NCI-H1694 (cell line): ENCODE measurements at regions not wholly inside any gene's neighbourhood (a gene's known extent, or its start where the extent isn't known, plus 50 kb on each side); places are given as distances from the start of the nearest gene placed in this dataset.

ENCODE experiments used
- DNase-seq: peaks from one replicate; lab custom pipeline; 2025; lab: John Stamatoyannopoulos, UW

- no peak for DNase-seq
These were observed 339.8 kb downstream of the PRDM2 start for GRCh38 chr1:14039582-14040430.

- DNase-seq = no peak
These were observed 350.0 kb downstream of the PRDM2 start for GRCh38 chr1:14049965-14050364.

- no peak for DNase-seq
These were observed 355.6 kb downstream of the PRDM2 start for GRCh38 chr1:14055442-14056223.

GRCh38 chr1:14057640-14058039 is 357.7 kb downstream of the PRDM2 start:
- no peak for DNase-seq

DNA sequence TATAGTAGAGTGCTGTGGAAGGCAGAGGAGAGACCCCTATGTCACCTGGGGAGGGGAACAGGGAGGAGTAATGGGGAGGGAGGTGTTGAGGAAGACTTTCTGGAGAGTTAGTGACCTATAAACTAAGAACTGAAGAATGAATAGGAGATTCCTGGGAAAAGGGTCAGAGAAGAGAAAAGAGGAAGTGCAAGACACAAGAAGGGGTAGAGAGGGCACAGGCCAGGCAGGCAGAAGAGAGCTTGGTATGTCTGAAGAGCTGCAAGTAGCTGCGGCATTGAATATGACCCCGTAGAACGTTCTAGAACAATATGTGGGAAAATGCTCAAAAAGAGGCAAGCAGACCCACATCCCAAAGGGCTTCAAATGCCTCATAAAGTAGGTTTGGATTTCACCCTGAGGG is 361.2 kb downstream of the PRDM2 start:
- DNase-seq = no peak

- no peak for DNase-seq
These were observed 361.7 kb downstream of the PRDM2 start for GRCh38 chr1:14061722-14062121.

DNA sequence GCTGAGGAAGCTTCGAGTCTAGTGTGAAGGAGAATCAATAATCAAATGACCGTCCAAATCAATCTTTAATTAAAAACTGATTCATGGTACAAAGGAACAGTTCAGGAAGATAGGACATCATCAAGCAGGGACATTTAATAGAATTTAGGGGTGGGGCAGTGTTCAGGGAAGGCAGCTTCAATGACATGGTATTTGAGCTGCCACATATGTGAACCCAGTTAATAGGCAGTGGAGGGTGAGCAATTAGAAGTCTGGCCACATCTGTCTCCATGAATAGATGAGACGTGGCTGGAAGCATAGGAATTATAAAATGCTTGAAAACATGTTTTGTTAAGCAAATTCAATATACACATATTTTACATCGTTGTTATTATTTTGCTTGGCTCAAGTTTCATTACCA is 362.7 kb downstream of the PRDM2 start:
- DNase-seq = no peak

DNA sequence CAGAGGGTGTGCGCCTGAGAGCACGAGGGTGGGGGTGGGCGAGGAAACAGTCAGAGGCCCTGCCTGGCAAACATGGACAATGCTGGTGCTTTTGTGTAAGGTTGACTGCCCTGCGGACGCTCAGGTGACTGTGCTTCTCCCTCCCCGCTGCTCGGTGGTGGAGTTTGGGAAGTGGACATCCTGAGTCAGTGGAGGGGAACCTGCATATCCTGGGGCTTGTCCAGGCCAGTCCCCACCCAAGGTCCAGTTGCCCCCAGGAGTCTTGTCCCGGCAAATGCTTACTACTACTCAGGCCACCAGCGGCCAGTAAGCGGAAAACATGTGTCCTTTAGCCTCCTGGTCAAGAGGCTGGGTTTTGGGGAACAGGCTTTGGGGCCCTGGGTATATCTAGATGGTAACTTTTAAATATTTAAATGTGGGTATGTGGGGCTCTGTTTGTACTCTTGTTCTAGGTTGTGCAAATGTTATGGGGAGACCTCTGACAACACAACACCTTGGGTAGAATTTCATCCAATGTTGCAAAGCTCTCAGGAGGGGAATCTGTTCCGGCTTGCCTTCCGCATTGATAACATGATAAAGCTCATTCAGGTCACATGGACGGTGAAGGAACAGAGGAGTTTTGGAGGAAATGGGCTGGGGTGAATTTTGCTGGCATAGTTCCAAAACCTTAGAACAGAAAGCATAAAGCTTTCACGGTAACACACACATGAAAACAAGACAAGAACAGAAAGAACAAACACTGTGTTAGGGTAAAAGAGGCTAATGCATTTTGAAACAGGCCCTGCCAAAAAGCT is 364.9 kb downstream of the PRDM2 start:
- DNase-seq = no peak

DNA sequence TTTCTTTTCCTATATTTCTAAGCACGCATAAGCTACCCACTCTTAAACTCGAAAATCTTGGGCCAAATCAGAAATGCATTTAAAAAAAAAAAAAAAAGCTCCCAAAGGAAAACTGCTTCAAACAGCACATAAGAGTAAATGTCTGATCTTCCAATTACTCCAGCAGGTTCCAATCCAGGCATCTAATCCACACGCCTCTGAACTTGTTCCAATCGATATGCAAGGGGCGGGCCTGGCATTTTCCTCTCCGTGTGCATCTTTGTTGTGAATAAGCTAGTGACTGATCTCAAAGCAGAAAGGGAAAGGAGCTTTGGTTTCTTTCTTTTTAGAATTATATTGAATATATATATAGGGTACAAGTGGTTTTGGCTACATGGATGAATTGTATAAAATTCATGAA is 365.5 kb downstream of the PRDM2 start:
- no peak for DNase-seq

DNA sequence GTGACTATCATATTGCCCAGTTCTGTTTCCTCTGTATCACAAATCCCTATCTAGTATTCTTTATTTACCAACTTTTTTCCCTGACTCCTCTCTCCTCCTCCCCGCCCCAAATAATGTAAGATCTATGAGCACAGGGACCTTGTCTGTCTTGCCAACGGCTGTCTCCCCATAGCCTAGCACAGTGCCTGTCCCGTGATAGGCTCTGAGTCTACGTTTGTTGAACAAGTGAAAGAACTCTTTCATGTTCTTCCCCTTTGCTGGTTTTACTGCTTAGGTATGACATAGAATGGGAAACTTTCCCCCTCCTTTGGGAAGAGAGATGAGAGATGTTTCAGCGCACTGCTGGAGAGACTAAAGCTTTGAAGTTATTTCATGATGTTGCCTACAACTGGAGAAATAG is 367.0 kb downstream of the PRDM2 start:
- DNase-seq = no peak

- no peak for DNase-seq
These were observed 367.7 kb downstream of the PRDM2 start for GRCh38 chr1:14067711-14068110.

DNA sequence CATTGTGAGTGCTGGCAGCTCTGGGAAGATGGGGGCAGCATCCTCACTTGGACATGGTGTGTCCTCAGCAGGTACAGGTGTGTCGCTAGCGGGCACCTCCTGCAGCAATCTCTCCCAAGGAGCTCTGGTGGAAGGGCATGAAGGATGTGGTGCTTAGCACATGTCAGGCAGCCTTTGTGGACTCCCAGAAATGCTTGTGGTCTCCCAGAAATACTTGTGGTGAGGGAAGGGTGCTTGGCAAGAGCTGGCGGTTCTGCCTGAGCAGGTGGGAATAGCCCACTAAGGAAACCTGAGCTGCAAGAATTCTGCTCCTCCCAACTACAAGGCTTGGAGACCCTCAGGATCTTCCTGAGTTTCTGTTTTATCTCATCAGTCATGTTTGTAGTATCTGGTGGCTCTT is 371.6 kb downstream of the PRDM2 start:
- no peak for DNase-seq

- no peak for DNase-seq
These were observed 380.7 kb downstream of the PRDM2 start for GRCh38 chr1:14080653-14081052.

GRCh38 chr1:14082331-14082730 is 382.3 kb downstream of the PRDM2 start:
- no peak for DNase-seq

DNA sequence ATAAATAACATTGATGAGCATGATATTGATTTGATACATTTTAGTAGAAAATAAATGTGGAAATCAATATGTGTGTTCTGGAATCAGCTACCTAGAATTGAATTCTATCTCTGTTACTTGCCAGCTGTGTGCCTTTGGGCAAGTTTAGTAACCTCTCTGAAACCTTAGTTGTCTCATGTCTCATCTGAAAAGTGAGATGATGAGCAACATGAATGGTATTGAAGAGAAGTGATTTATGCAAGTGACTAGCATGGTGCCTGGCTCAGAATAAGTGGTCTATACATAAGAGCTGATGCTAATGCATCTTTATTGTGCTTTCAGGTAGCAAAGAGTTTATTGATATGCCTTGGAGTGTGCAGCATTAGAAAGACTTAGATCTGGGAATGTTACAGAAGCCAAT is 383.3 kb downstream of the PRDM2 start:
- DNase-seq = no peak

DNA sequence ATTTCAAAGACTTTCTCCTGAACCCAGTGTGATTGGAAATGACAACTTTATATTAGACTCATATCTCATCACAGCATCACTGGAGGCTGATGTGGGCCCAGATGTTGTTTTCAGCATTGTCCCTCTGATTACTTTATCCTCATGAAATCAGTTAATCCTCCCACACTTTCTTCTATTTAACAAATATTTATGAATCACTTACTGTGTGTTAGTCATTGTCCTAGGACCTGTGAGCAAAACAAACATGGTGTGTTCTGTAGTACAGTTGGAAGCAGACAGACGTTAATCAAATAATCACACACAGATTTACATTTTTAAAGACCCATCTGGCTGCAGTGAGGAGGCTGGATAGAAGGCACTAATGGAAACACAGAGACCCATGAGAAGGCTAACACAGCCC is 383.7 kb downstream of the PRDM2 start:
- no peak for DNase-seq

GRCh38 chr1:14090062-14090461 is 390.1 kb downstream of the PRDM2 start:
- no peak for DNase-seq

GRCh38 chr1:14090531-14090930 is 390.5 kb downstream of the PRDM2 start:
- DNase-seq = no peak

- peak; percentile 20 for DNase-seq
These were observed 394.8 kb downstream of the PRDM2 start for GRCh38 chr1:14094611-14095400.

- DNase-seq = no peak
These were observed 398.4 kb downstream of the PRDM2 start for GRCh38 chr1:14098294-14098913.

DNA sequence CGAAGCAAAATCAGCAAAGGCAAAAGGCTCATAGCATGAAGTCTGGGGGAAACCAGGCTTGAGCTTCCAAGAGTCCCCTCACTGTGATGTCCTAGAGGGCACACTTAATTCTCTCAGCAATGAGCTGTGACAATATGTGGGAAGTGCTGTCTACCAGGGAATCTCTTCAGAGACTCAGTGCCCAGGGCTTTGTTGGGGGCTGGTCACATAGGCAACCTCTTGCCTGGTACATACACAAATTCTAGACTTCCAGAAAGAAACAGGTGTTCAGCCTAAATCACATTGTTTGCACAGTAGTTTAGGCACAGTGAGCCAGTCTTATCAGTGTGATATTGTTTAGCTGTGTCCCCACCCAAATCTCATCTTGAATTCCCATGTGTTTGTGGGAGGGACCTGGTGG is 400.5 kb downstream of the PRDM2 start:
- DNase-seq = no peak
